Trophoblast cell (in vitro differentiated cells and primary cell): ENCODE measurements at regions not wholly inside any gene's neighbourhood (a gene's known extent, or its start where the extent isn't known, plus 50 kb on each side); places are given as distances from the start of the nearest gene placed in this dataset.

Source experiments
- DNase-seq, 2 donors: peaks; one replicate each; pipeline ENCODE4 v3.0.0-alpha.2; 2016
- H2AFZ ChIP-seq: 2 replicates; pipeline ENCODE4 v1.6.1; 2013; ENCODE audit warnings: low read length, moderate library complexity, mild to moderate bottlenecking; ENCODE audit not compliant: insufficient read depth, poor library complexity
- H2AK5ac ChIP-seq: 2 replicates; pipeline ENCODE4 v1.6.1; 2013; ENCODE audit warnings: mild to moderate bottlenecking, low read length
- H2BK120ac ChIP-seq: 2 replicates; pipeline ENCODE4 v1.6.1; 2013; ENCODE audit warnings: low read length, mild to moderate bottlenecking, moderate library complexity; ENCODE audit not compliant: insufficient read depth, poor library complexity
- H2BK12ac ChIP-seq: 2 replicates; pipeline ENCODE4 v1.6.1; 2013; ENCODE audit warnings: mild to moderate bottlenecking, low read length, moderate library complexity
- H2BK5ac ChIP-seq: 2 replicates; pipeline ENCODE4 v1.6.1; 2013; ENCODE audit warnings: low read length, low read depth, moderate library complexity, mild to moderate bottlenecking; ENCODE audit not compliant: poor library complexity
- H3K14ac ChIP-seq: 2 replicates; pipeline ENCODE4 v1.6.1; 2013; ENCODE audit warnings: mild to moderate bottlenecking, low read length
- H3K18ac ChIP-seq: 2 replicates; pipeline ENCODE4 v1.6.1; 2013; ENCODE audit warnings: mild to moderate bottlenecking, low read length
- H3K23ac ChIP-seq: 2 replicates; pipeline ENCODE4 v1.6.1; 2013; ENCODE audit warnings: low read length
- H3K27ac ChIP-seq: 2 replicates; pipeline ENCODE4 v1.5.1; 2013; ENCODE audit warnings: low read depth, mild to moderate bottlenecking, inconsistent platforms, low read length, moderate library complexity
- H3K27me3 ChIP-seq: 2 replicates; pipeline ENCODE4 v1.6.1; 2013; ENCODE audit warnings: inconsistent platforms, mild to moderate bottlenecking, low read length, moderate library complexity; ENCODE audit not compliant: insufficient read depth
- H3K36me3 ChIP-seq, 2 experiments: 1 replicate in 1 of 2; 2 replicates in 1 of 2; pipeline ENCODE4 v1.6.1; 2013; ENCODE audit warnings: low read length in 2 of 2, mild to moderate bottlenecking in 2 of 2, moderate library complexity in 1 of 2; ENCODE audit not compliant: insufficient read depth in 2 of 2, control insufficient read depth in 1 of 2
- H3K4ac ChIP-seq: 2 replicates; pipeline ENCODE4 v1.6.1; 2013; ENCODE audit warnings: low read depth, mild to moderate bottlenecking, low read length, moderate library complexity
- H3K4me1 ChIP-seq, 2 experiments: 1 replicate in 1 of 2; 2 replicates in 1 of 2; pipeline ENCODE4 v1.6.1; 2013; ENCODE audit warnings: low read length in 2 of 2, mild to moderate bottlenecking in 2 of 2, moderate library complexity in 1 of 2; ENCODE audit not compliant: insufficient read depth in 2 of 2, control insufficient read depth in 1 of 2
- H3K4me2 ChIP-seq: 2 replicates; pipeline ENCODE4 v1.6.1; 2013; ENCODE audit warnings: inconsistent platforms, mild to moderate bottlenecking, low read length, moderate library complexity
- H3K4me3 ChIP-seq: 2 replicates; pipeline ENCODE4 v1.5.1; 2013; ENCODE audit warnings: mild to moderate bottlenecking, low read depth, low read length, inconsistent platforms
- H3K79me1 ChIP-seq: one replicate; pipeline ENCODE4 v1.6.1; 2013; ENCODE audit warnings: low read length
- H3K79me2 ChIP-seq: 2 replicates; pipeline ENCODE4 v1.6.1; 2013; ENCODE audit warnings: low read length, mild to moderate bottlenecking; ENCODE audit not compliant: control insufficient read depth, insufficient read depth, poor library complexity
- H3K9ac ChIP-seq: 2 replicates; pipeline ENCODE4 v1.6.1; 2013; ENCODE audit warnings: mild to moderate bottlenecking, low read length
- H3K9me3 ChIP-seq: 2 replicates; pipeline ENCODE4 v1.6.1; 2013; ENCODE audit warnings: low read depth, mild to moderate bottlenecking, control low read depth, inconsistent platforms, low read length; ENCODE audit not compliant: insufficient read depth
- H4K12ac ChIP-seq: 2 replicates; pipeline ENCODE4 v1.6.1; 2013; ENCODE audit warnings: low read depth, mild to moderate bottlenecking, low read length, moderate library complexity
- H4K8ac ChIP-seq: 2 replicates; pipeline ENCODE4 v1.6.1; 2013; ENCODE audit warnings: low read depth, mild to moderate bottlenecking, low read length, moderate library complexity
- H4K91ac ChIP-seq: one replicate; pipeline ENCODE4 v1.6.1; 2013; ENCODE audit warnings: low read depth, mild to moderate bottlenecking, low read length, moderate library complexity
- WGBS: extraction: QIAGEN DNeasy Blood & Tissue Kit; methylation state at CpG from one replicate; pipeline ENCODE4 v1.1.7; 2013; ENCODE audit warnings: missing lambda C conversion rate; ENCODE audit not compliant: insufficient read length, insufficient coverage; ENCODE audit errors: extremely low coverage; 5-methylcytosine and 5-hydroxymethylcytosine counted together

DNA sequence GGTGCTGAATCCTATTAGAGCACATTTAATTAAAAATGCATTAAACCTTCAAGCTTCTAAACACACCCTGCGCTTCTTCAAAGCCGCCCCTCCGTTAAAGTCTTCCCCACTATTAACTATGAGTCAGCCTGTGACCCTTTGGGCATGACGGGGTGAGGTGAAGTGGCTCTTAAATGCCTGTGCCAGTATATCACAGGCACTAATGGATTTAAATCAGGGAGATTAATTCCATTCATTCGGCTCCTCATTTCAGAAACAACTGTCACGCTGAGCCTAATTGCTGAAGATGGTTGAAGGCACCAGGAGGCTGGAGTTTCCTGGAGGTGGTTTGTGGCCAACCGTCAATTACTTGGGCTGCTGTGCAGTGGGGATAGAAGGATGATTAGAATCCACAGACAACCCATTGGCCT is 192.6 kb upstream of the MSX2 start:
- peak overlapping the region; percentile 24 for H4K8ac ChIP-seq
- H3K14ac ChIP-seq, result peak overlapping the region; percentile 41
- peaks cover 15 to 17% of the 10 kb centered on the region in 2 experiments for H3K4me1 ChIP-seq
- H2AK5ac ChIP-seq, result no peak overlapping the region
- H3K4me2 ChIP-seq, result peak overlapping the region; percentile 23
- no peaks in the 10 kb centered on the region for H3K79me2 ChIP-seq
- peak overlapping the region; percentile 70 for H3K27ac ChIP-seq
- H3K79me1 ChIP-seq, result peaks cover 23% of the 10 kb centered on the region
- peak overlapping the region; percentile 62 for H4K91ac ChIP-seq
- no peak overlapping the region for H3K23ac ChIP-seq
- WGBS, result no CpG with 5 or more reads among the region's 7 CpGs
- H3K27me3 ChIP-seq, result no peaks in the 10 kb centered on the region
- H3K4ac ChIP-seq, result no peak overlapping the region
- peak overlapping the region; percentile 93 for H2BK120ac ChIP-seq
- H3K36me3 ChIP-seq, result no peaks in the 10 kb centered on the region
- no peak overlapping the region for H3K4me3 ChIP-seq
- no peak overlapping the region for H2AFZ ChIP-seq
- H2BK12ac ChIP-seq, result peak overlapping the region; percentile 83
- peak overlapping the region; percentile 70 for H2BK5ac ChIP-seq
- no peak for DNase-seq
- H4K12ac ChIP-seq, result no peak overlapping the region
- H3K18ac ChIP-seq, result no peak overlapping the region
- no peaks in the 10 kb centered on the region for H3K9me3 ChIP-seq
- no peak overlapping the region for H3K9ac ChIP-seq

DNA sequence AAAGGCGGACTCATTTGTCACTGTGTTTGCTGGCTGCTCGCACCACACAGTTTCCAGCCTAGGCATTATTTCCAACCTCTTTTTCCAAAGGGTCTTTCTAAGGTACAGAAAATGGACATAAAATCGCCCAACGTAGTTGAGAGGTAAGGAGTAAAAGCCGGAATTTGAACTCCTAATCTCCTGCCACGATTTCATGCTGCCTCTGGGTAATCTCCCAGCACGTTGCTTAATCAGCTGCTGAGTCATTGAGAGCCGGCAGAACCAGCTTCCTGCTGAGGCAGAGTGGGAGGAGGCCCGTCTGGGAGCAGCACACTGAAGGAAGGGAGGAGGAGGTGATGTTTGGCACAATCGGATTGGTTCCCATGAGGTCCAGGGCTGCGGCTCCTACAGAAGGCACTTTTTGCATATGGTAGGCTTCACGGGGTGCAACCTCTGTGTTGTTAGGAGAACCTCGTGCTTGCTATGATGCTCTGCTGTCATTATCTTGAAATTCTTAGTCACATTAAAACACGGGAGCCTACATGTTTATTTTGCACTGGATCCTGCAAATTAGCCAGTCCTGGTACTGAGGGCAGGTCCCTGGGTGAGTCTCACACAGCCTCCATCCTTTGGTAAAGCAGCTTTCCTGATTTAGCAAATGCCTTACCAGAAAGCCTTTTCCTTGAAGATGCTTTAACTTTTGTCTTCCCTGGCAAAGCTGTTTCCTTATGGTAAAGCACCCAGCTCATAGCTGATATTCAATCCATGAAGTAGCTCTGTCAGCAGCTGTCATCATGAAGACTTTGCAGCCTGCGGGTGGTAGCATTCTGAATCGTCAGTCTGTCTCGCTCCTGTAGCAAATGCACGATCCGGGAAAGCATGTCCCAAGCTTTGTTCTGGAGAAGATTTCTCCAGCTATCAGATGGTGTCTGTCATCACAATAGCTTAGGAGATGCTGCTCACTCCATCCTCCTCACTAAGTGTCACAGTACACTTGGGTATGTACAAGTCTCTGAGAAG is 191.6 kb upstream of the MSX2 start:
- Histone ChIP-seq H2AK5ac (no peak overlapping the region), H4K12ac (no peak overlapping the region), H3K23ac (no peak overlapping the region), H2BK5ac (peak overlapping the region; percentile 70), H2AFZ (no peak overlapping the region), H3K4me3 (no peak overlapping the region), H2BK120ac (peak overlapping the region; percentile 93), H3K79me1 (peaks cover 23% of the 10 kb centered on the region), H3K36me3 (no peaks in the 10 kb centered on the region), H3K4me2 (peak overlapping the region; percentile 48), H3K79me2 (no peaks in the 10 kb centered on the region), H3K27me3 (no peaks in the 10 kb centered on the region), H3K4ac (no peak overlapping the region), H3K14ac (peak overlapping the region; percentile 41), H3K9me3 (no peaks in the 10 kb centered on the region), H3K18ac (no peak overlapping the region), H4K91ac (peak overlapping the region; percentile 62), H3K4me1 (peaks cover 15 to 17% of the 10 kb centered on the region in 2 experiments), H4K8ac (peak overlapping the region; percentile 24), H2BK12ac (peak overlapping the region; percentile 83), H3K9ac (no peak overlapping the region), H3K27ac (peak overlapping the region; percentile 70)
- no CpG with 5 or more reads among the region's 19 CpGs for WGBS
- peak; percentile 98 for DNase-seq

DNA sequence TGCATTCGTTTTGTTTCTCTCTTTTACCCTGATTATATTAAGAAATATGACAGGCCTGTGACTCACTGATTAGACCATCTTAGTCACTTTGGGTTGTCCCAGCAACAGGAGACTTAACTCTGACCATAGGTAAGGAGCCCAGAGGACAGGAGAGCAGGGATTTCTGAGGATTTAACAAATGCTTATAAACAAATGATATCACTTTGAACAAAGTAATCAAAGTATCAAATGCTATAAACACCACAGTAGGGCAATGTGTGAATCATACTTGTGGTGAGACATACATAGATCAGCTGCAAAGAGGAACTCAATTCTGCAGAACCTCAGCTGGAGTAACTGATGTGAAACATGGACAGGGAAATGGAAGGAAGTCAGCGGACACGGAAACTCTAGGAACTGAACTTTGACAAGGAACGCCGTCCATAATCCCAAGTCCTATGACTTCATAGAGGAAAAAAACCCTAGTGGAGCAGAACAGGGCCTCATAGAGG is 190.6 kb upstream of the MSX2 start:
- no CpG with 5 or more reads among the region's 5 CpGs for WGBS
- no peak overlapping the region for H3K4me2 ChIP-seq

DNA sequence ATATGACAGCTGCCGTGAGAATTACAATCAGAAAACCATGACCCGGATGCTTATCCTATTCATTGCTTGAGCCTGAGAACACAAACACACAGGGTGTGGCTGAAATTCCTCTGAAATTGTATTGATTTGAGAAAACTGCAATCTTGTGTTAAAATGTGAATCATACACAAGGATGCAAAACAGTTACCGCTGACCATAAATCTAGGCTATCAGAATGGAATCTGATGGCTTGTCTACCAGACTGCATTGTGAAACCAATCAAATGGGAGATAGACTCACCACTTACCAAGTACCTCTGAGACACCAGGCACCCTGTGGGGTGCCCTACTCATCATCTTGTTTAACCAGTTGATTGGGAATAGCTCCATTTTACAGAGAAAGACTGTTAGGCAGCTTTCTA is 188.7 kb upstream of the MSX2 start:
- Histone ChIP-seq H3K79me1 (peaks cover 13% of the 10 kb centered on the region), H3K9ac (no peak overlapping the region), H4K8ac (no peak overlapping the region), H3K27ac (no peak overlapping the region), H3K4ac (no peak overlapping the region), H3K27me3 (no peaks in the 10 kb centered on the region), H3K9me3 (no peaks in the 10 kb centered on the region), H2BK12ac (no peak overlapping the region), H2AK5ac (no peak overlapping the region), H3K4me3 (no peak overlapping the region), H3K23ac (no peak overlapping the region), H4K91ac (no peak overlapping the region), H2AFZ (no peak overlapping the region), H2BK5ac (no peak overlapping the region), H3K36me3 (no peaks in the 10 kb centered on the region), H3K14ac (no peak overlapping the region), H3K4me2 (no peak overlapping the region), H2BK120ac (no peak overlapping the region), H3K18ac (no peak overlapping the region), H3K79me2 (no peaks in the 10 kb centered on the region), H3K4me1 (peaks cover 15 to 17% of the 10 kb centered on the region in 2 experiments), H4K12ac (no peak overlapping the region)
- peak; percentile 51 to 86 for DNase-seq
- no CpG with 5 or more reads among the region's 3 CpGs for WGBS

More for the DNA sequence above, 190.6 kb upstream of the MSX2 start:
- no peak overlapping the region for H3K9ac ChIP-seq
- peak overlapping the region; percentile 38 for H2BK120ac ChIP-seq
- no peak overlapping the region for H2AK5ac ChIP-seq
- no peak overlapping the region for H3K4me3 ChIP-seq
- H4K91ac ChIP-seq, result peak overlapping the region; percentile 80
- H2BK5ac ChIP-seq, result no peak overlapping the region
- H4K8ac ChIP-seq, result no peak overlapping the region
- DNase-seq, result peak; percentile 46 to 80
- no peaks in the 10 kb centered on the region for H3K79me2 ChIP-seq
- H3K36me3 ChIP-seq, result no peaks in the 10 kb centered on the region
- H3K27me3 ChIP-seq, result no peaks in the 10 kb centered on the region
- no peak overlapping the region for H3K4ac ChIP-seq
- peaks cover 15 to 17% of the 10 kb centered on the region in 2 experiments for H3K4me1 ChIP-seq
- no peaks in the 10 kb centered on the region for H3K9me3 ChIP-seq
- no peak overlapping the region for H3K18ac ChIP-seq
- no peak overlapping the region for H3K14ac ChIP-seq
- no peak overlapping the region for H3K23ac ChIP-seq
- no peak overlapping the region for H2AFZ ChIP-seq
- no peak overlapping the region for H3K27ac ChIP-seq
- H2BK12ac ChIP-seq, result peak overlapping the region; percentile 10
- peaks cover 18% of the 10 kb centered on the region for H3K79me1 ChIP-seq
- H4K12ac ChIP-seq, result no peak overlapping the region
